Cerebellar cortex (tissue), 1 donor: ENCODE measurements at regions not wholly inside any gene's neighbourhood (a gene's known extent, or its start where the extent isn't known, plus 50 kb on each side); places are given as distances from the start of the nearest gene placed in this dataset.
"Not testable (repeated sequence)": the region's sequence is repeated elsewhere in the genome, so short reads cannot be mapped to it uniquely, and the experiment has no call there.

Experiments
- DNase-seq: peaks from one replicate; pipeline ENCODE4 v3.0.0-alpha.2; 2015; ENCODE audit warnings: low spot score

DNA sequence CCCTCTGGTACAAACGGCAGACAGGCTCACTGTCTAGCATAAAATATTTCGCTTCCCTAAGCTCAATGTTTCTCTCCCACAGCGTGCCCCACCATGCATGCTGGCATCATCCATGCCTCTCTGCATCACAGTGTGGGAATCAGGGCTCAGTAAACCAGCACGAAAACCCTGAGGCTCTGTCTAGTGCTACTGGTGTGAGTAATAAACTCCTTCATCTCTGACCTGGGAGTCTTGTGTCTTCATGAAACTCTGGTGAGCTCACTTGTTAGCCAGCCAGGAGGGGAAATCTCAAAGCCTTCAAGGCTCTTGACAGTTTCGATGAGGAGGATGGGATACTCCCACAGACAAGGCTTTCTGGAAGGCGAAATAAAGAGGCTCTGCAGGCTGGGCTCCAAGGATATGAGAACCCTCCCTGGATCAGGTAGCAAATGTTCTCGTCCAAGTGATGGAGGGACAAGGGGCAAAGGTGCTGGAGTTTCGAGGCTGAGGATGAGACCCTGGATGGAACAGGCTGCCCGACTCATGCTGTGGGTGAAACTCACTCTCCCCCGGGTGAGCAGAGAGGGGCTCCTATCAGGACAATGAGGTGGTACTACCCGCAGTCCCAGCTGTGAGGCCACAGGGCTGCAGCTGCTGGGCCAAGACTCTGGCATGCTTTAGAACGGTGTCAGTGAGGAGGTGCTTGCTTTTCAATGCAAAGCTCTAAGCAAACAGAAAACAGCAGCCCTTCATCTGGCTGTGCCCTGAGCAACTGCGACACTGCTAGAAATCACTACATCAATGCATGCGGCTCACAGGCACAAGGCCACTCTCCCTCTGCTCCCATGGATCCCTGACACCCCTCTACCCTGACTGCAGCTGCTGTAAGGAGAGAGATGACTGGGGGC, 69.3 kb downstream of the SHANK2 start:
- DNase-seq, result no peak

DNA sequence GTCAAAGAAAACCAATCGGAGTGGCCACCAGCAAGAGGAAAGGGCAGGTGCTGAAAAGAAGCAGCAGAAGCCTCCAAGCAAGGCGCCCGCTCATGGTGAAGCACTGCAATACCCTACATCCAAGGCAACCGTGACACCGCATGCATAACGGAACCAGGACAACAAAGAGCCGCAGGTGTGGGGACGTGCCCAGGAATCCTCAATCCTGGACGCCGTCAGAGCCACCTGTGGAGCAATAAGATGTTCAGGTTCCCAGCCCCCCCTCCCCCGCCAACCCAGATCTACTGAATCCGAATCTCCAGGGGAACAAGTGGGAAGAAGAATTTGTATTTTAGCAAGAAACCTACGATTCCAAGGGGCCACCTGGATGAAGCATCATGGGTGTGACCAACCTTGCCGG, 70.8 kb downstream of the SHANK2 start:
- no peak for DNase-seq

DNA sequence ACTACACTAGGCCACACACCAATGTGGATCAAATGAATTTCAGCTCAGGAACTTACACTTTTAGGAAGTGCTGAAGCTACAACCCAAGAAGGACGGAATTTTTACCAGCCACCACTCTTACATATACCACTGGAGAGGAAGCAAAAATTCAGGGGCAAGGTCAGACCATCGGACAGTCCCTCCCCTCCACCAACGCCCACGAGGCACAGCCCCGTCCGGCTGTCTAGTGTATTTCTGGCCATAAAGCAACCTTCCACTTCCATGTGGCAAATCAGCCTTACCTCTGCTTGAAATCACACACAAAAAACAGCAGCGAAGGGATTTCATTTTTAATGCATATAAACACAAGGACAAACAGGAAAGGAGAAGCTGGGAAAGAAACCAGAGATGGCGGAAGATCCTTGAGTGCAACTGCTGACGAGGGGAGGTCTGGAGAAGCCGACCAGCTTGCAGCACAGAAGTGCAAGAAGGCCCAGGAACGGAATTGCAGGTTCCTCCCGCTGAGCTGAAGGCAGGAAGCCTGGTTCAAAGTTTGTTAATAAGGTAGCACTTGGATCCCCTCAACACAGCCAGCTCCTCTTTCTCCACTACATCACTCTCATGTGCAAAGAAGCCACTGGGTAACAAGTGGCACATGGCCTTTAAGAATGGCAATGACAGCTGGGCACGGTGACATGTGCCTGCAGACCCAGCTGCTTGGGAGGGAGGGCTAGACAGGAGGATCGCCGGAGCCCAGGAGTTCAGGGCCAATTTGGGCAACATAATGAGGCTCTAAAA, 71.5 kb downstream of the SHANK2 start:
- no peak for DNase-seq

DNA sequence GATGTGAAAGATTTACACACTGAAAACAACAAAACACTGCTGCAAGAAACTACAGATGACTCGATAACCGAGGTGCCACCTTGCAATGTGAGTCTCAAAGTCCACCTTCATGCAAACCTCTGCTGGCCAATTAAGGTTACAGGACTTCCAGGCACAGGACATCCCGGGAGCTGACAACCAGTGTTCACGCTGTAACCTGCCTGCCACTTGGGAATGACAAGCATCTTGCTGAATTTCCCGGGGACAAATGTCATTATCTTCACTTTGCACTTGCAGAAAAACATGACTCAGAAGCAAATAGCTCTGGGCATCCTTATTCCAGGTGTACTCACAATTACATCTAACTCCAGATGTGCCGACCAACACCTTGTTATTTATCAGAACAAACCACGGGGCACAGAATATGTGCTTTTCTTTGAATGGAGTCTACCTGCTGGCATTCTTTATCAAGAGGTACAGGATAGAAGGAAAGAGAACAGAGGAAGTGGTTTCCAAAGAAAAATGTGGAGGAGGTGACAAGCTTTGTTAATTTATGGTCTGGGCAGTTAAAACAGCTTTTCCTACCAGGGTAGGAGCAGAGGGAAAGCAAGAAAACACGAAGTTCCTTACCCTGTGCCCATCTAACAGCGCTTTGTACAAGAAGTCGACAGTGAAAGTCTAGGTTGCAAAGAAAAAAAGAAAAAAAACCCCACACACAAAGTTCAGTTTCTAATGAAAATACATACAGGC, 72.3 kb downstream of the SHANK2 start:
- DNase-seq, result no peak

DNA sequence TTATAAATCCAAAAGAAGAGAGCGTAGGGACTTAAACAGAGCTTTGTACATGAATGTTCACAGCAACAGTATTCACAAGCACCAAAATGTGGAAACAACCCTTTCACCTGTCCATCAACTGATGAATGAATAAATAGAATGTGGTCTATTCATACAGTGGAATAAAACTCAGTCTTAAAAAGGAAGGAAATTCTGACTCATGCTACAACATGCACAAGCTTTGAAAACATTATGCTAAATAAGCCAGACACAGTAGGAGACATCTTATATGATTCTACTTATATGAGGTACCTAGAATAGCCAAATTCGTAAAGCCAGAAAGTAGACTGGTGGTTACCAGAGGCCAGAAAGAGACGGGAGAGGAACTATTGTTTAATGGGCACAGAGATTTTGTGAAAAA, 74.3 kb downstream of the SHANK2 start:
- DNase-seq, result no peak

DNA sequence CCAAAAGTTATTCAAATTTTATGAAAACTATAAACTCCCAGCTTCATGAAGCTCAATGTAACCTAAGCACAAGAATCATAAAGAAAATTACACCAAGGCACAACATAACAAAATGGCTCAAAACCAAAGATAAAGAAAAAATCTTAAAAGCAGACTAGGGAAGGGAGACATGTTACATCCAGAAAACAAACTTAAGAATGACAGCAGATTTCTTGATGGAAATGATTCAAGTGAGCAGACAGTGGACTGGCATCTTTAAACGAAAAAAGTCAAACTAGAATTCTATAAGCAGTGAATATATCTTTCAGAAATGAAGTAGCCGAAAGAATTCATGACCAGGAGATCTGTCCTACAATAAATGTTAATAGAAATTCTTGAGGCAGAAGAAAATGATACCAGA, 75.6 kb downstream of the SHANK2 start:
- DNase-seq, result no peak

DNA sequence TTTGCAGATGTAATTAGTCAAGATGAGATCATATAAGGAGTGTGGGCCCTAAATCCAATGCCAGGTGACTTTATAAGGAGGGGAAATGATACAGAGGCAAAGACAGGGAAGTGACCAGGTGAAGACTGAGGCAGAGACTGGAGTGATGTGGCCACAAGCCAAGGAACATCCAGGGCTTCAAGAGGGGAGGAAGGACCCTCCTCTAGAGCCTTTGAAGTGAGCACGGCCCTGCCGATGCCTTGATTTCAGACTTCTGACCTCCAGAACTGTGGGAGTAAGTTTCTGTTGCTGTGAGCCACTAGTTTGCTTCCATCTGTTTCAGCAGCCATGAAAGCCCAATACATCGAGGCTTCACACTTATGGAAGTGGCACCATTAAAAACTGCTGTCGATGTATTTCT, 78.7 kb downstream of the SHANK2 start:
- DNase-seq, result no peak

DNA sequence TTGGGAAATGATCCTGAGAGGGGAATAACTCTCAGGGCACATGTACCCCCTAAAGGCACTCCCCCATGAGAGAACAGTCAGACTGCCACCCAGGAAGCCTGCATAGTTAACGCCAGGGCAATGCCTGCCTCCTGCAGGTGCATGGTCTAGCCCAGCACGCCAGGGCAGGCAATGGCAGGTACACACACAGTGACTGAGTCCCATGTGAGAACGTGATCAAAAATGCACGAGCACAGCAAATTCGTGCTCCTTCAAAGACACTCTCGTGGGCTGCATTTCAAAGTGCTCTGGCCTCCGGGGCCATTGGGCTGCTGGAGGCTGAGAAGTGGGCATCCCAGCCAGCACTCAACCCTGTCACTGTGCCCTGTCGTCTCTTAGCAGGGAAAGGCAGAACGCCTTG, 79.7 kb downstream of the SHANK2 start:
- DNase-seq, result no peak

DNA sequence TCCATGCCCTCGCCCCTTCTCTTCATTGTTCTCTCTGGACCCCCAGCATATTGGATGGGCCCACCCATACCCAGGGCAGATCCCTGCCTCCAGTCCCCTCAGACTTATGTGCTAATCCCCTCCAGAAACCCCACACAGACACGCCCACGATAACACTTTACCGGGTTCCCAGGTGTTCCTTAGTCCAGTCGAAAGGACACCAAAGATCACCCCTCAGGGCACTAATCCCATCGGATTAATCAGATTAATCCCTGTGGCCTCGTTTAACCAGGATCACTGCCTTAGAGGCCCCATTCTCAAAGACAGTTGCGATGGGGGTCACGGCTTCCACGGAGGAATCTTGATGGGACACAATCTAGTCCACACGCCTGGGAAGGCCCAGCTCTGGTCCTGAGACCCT, 80.8 kb downstream of the SHANK2 start:
- DNase-seq, result no peak

DNA sequence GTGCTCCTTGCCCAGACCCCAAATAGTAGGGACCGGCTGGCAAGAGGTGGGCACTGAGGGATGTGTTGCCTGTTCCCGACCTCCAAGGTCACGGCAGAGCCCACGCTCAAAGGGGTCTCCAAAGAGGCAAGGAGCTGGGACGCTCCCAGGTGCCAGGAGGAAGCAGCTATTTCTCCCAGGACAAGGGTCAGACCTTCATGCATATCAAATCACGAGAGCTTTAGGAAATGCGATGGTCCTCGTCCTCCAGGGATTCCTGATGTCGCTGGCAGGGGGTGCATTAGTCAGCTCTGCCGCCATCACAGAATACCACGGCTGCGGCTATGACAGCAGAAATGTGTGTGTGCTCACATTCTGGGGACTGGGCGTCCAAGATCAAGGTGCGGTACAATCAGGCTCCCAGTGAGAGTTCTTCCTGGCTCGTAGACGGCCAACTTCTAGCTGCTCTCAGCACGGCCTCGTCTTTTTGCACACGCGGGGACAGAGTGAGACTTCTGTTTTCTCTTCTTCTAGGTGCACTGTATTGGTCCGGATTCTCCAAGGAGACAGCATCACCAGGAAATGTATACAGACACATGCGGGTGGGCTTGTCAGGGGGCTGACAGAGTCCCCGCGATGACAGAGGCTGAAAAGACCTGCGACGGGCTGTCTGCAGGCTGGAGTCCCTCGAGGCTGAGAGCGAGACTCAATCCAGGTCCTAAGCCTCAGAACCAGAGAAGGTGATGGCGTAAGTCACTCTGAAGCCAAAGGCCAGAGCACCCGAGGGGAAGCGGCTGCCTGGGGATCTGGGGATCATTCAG, 81.6 kb downstream of the SHANK2 start:
- DNase-seq, result no peak

DNA sequence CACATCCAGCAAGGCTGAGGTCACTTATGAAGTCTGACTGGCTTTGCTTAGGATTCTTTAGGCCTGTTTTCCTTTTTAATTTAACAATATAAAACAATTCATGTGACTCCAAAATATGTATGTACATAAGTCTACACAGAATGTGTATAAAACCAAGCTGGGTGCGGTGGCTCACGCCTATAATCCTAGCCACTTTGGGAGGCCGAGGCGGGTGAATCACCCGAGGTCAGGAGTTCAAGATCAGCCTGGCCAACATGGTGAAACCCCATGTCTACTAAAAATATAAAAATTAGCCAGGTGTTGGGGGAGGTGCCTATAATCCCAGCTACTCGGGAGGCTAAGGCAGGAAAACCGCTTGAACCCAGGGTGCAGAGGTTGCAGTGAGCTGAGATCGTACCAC, 83.1 kb downstream of the SHANK2 start:
- DNase-seq, result no peak

DNA sequence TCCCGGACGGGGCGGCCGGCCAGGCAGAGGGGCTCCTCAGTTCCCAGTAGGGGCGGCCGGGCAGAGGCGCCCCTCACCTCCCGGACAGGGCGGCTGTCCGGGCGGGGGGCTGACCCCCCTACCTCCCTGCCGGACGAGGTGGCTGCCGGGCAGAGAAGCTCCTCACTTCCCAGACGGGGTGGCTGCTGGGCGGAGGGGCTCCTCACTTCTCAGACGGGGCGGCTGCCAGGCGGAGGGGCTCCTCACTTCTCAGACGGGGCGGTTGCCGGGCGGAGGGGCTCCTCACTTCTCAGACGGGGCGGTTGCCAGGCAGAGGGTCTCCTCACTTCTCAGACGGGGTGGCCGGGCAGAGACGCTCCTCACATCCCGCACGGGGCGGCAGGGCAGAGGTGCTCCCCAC, 84.6 kb downstream of the SHANK2 start:
- DNase-seq, result not testable (repeated sequence)

DNA sequence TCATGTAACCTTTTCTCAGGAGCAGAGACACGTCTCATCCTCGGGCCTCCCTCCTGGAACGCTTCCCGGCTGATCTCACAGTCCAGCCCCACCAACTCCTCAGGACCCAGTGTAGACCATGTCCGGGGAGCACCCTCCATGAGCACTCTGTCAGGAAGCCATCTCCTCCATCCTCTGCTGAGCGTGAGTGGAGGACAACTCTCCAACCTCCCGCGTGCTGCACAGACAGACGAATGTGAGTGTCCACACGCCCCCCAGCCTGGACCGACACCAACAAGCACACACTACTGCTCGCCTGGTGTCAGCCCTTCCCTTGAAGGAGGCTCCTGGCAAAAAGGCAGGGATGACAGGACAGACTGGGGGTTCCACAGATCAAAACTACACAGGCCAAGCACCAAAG, 86.6 kb downstream of the SHANK2 start:
- DNase-seq, result no peak

DNA sequence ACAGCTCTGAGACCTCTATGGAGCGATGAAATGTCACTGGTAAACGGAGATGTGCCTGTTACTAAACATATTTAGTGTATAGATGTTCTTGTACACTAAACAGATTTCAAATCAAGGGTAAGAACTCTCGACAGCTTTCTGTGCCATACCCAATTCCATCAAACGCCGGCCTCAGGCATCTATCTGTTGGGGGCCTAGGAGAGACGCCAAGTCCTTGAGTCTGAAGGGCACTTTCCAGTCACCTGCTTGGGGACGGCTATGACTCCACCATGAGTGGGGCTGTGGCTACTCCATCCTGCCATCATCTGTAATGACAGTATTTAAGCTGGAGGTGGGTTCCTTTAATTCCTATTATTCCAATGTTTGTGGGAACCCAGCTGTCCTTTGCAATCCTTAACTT, 87.8 kb downstream of the SHANK2 start:
- no peak for DNase-seq

DNA sequence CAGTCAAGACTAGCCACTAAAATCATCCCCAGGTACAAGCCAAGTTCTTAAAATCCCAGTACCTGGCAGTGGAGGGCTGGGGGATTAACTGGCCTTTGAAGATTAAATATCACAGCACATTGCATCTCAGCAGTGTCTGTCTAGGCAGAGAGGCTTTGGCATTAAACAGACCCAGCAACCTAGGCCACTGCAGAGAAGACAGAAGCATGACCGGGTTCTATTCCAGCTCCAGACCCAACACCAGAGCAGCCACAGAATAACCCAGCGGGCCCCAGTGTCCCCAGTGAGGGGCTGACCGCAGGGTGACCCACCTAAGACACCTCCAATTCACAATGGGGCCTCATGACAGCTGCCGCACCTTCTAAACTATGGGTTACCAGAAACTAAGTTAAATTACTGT, 88.2 kb downstream of the SHANK2 start:
- DNase-seq, result no peak

DNA sequence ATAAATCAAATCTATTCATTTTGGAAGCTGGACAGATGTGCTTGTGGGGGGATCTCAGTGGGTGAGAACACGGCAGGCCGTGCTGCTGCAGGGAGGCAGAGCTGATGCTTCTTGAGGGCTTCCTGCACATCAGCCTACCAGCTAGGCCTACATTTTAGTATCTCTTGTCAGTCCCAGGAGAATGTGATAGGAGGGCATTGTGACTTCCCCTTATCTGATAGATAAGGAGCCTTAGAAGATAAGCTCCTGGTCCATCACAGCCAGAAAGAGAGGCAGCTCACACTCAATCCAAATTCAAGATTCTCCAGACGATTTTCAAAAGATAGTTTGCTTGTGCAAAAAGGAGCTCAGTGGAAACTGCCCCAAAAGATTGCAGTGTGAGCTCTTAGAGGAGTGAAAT, 89.0 kb downstream of the SHANK2 start:
- DNase-seq, result no peak

DNA sequence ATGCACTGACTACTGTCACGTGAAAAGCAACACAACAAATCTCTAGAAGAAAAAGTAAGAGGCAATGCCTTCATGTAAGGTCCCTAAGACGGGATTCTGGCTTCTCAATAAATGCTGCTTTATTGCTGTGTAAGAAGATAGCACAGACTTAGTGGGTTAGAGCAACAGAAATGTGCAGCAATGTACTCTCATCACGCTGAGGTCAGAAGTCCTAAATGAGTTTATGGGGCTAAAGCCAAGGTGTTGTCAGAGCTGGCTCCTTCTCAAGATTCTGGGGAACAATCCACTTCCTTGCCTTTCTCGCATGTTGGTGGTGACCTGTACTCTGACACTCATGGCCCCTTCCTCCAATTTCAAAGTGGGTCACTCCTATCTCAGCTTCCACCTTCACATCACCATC, 93.4 kb downstream of the SHANK2 start:
- DNase-seq, result no peak

DNA sequence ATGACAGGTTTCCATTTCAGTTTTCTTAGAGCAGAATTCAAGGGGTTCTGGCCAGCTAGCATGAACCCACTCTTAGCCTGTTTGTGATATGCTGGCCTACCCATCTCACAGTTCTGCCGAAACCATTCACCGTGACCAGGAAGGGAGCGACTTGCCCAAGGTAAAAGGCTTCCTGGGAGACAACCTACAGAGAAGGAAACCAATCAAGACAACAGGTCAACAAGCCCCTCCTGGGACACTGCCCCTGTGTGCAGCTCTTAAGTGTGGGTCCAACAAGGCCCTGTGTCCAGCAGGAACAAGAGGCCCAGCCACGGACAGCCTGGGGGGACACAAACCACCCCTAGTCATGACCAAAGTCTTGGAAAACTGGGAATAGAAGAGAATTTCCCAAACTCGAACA, 94.7 kb downstream of the SHANK2 start:
- DNase-seq, result not testable (repeated sequence)

DNA sequence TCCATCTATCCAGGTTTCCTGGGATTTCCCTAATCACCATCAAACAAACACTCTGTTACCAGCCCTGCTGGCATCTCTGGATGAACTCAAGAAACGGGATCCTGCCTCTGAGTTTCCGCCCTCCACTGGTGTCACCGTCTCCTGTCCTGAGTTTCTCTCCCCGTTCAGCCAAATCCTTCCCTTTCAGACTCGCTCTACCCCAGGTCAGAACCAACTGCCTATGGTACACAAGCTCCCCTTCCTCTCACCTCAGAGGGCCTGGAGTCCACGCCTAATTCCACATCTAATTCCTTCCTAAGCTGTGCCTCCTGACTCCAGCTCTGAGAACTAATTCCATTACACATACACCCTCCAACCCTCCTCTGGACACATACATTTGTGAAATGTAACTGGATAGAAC, 96.1 kb downstream of the SHANK2 start:
- DNase-seq, result no peak

DNA sequence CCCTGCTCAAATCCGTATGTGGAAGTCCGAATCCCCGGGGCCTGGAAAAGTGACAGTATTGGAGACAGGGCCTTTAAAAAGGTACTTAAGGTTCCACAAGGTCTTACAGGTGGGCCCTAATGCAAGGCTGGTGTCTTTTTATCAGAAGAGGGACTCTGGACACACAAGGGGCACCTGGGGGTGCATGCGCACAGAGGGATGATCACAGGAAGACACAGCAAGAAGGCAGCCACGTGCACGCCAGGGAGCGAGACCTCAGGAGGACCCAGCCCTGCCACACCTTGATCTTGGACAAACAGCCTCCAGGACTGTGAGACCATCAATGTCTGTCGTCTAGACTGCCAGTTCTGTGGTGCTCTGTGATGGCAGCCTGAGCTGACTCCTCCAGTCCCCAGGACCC, 96.5 kb downstream of the SHANK2 start:
- no peak for DNase-seq

DNA sequence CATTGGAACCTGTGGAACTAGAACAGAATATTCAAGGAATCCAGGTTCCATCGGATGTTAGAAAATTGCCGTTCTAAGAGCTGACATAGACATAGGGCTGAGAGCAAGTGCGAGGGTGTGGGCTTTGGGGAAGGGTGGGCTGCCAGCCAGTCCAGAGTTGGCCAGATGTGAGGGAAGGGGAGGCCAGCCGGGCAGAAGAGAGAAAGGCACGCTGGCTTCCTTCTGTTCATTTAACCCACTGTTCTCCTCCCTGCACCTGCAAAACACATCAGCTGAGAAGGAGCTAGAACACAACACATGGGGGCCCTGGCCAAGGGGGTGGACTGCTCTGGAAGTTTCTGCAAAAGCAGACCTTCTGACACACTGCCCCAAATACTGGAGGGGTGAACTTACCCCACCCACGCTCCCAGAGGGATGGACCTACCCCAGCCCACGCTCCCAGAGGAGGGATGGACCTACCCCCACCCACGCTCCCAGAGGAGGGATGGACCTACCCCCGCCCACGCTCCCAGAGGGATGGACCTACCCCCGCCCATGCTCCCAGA, 98.0 kb downstream of the SHANK2 start:
- no peak for DNase-seq

DNA sequence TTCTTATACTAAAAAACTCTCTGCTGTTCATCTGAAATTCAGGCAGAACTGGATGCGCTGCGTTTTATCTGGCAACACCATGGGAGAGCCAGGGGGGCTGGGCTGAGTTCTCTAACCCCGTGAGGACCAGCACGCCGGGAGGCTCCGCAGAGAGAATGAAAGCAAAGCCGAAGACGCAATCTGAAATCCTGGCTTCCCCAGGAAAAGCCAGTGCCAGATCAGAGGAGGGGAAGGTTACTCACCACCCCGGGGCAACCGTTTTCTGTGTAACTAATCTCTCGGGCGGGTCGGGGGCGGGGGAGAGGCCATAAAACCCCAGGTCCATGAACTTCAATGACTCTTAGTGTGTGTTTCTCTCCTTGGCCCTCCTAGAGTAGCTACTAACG, 99.4 kb downstream of the SHANK2 start:
- no peak for DNase-seq
